H1 (cell line): ENCODE measurements at regions not wholly inside any gene's neighbourhood (a gene's known extent, or its start where the extent isn't known, plus 50 kb on each side); places are given as distances from the start of the nearest gene placed in this dataset.

Source experiments
- ASH2L ChIP-seq: fragments of 200-600, 300-600 bp; sonication (generic); IDR thresholded peaks from one replicate; pipeline ENCODE4 v1.7.1; 2017; ENCODE audit warnings: low read length
- CEBPB ChIP-seq: IDR thresholded peaks from 2 replicates; pipeline ENCODE4 v1.6.1; 2012; ENCODE audit warnings: low read depth, low read length
- CHD7 ChIP-seq: fragments of 300-600 bp; sonication (generic); IDR thresholded peaks from 2 replicates; pipeline ENCODE4 v1.7.1; 2012; ENCODE audit warnings: low read length, moderate library complexity, mild to moderate bottlenecking, inconsistent platforms; ENCODE audit not compliant: insufficient replicate concordance
- GABPA ChIP-seq: IDR thresholded peaks from 2 replicates; pipeline ENCODE4 v1.6.1; 2011; ENCODE audit warnings: mild to moderate bottlenecking, low read length, moderate library complexity, borderline replicate concordance; ENCODE audit not compliant: insufficient read depth
- KDM4A ChIP-seq: IDR thresholded peaks from one replicate; pipeline ENCODE4 v1.7.1; 2012; ENCODE audit warnings: low read depth, mild to moderate bottlenecking, moderate library complexity, low read length, inconsistent platforms; ENCODE audit not compliant: severe bottlenecking
- MAFK ChIP-seq: IDR thresholded peaks from 2 replicates; pipeline ENCODE4 v1.6.1; 2012; ENCODE audit warnings: low read depth, mild to moderate bottlenecking, improper control_type of control experiment, low read length
- POLR2A ChIP-seq, 2 experiments: IDR thresholded peaks; 1 replicate in 1 of 2; 2 replicates in 1 of 2; pipeline ENCODE4 v1.6.1; 2011; ENCODE audit warnings: low read depth in 2 of 2, low read length in 2 of 2, mild to moderate bottlenecking in 2 of 2; ENCODE audit errors: control extremely low read depth in 1 of 2
- SRF ChIP-seq: IDR thresholded peaks from 2 replicates; pipeline ENCODE4 v1.6.1; 2011; ENCODE audit warnings: mild to moderate bottlenecking, low read depth, low read length, moderate library complexity
- SUZ12 ChIP-seq: fragments of 200-600 bp; sonication (generic); IDR thresholded peaks from 2 replicates; pipeline ENCODE4 v1.6.1; 2012; ENCODE audit warnings: mild to moderate bottlenecking, inconsistent platforms, low read length, moderate library complexity, mixed read lengths
- TEAD4 ChIP-seq: IDR thresholded peaks from 2 replicates; pipeline ENCODE4 v1.6.1; 2012; ENCODE audit warnings: low read depth, low read length, inconsistent platforms, mixed read lengths
- YY1 ChIP-seq: IDR thresholded peaks from 2 replicates; pipeline ENCODE4 v1.6.1; 2011; ENCODE audit warnings: low read depth, mild to moderate bottlenecking, low read length

GRCh38 chr6:1227935-1228753 lies 83.8 kb upstream of the FOXQ1 start (continued):
- TF ChIP-seq CHD7, result no peak
- TF ChIP-seq POLR2A (IDR thresholded peaks at IDR 0.05; ENCODE audit: control extremely low read depth in 1 of 2, low read depth in 2 of 2, low read length in 2 of 2), result no peak
- TF ChIP-seq CEBPB, result no peak
- no peak for TF ChIP-seq MAFK
- no peak for TF ChIP-seq KDM4A
- TF ChIP-seq SRF, result no peak
- no peak for TF ChIP-seq YY1
- no peak for TF ChIP-seq ASH2L
- no peak for TF ChIP-seq TEAD4
- TF ChIP-seq GABPA, result no peak
- no peak for TF ChIP-seq SUZ12
